ENCODE measurements at regions not wholly inside any gene's neighbourhood (a gene's known extent, or its start where the extent isn't known, plus 50 kb on each side); places are given as distances from the start of the nearest gene placed in this dataset.
"Not testable (repeated sequence)": the region's sequence is repeated elsewhere in the genome, so short reads cannot be mapped to it uniquely, and the experiment has no call there.

DNA sequence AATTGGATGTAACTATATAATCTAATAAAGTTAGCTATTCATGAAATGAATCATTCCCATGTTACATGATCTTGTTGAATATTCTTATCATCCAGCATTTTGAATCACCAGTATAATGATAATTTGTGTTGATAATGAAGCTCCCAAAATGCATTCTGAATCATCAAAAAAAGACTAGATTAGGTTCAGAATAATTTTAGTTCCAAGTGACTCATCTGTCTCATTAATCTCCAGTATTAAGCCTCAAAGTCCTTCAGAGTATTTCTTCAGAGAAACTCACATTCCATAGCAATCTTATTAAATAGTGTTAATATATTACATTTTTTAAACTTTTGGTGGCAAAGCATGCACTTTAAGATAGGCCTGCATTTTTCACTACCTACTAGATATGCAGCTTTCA is 207.5 kb downstream of the SLITRK5 start:
- DNase-seq = no peak

DNA sequence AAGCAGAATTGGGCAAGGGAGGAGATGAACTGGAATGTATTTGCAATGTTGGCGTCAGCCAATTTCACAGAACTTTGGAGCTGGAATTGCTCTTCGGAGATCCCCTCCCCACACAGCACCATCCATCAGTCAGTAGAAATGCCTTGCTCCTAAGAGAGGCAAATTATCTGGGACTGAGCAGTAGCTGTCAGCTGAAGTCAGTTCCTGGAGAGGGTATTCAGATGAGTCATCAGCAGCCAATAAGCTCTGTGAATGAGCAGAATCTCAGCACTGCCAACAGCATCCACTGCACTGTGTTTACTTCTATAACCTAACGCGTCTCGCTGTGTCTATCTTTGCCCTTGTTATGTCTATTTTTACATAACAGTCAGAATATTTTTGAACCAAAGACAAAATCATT is 213.7 kb downstream of the SLITRK5 start:
- DNase-seq = no peak

DNA sequence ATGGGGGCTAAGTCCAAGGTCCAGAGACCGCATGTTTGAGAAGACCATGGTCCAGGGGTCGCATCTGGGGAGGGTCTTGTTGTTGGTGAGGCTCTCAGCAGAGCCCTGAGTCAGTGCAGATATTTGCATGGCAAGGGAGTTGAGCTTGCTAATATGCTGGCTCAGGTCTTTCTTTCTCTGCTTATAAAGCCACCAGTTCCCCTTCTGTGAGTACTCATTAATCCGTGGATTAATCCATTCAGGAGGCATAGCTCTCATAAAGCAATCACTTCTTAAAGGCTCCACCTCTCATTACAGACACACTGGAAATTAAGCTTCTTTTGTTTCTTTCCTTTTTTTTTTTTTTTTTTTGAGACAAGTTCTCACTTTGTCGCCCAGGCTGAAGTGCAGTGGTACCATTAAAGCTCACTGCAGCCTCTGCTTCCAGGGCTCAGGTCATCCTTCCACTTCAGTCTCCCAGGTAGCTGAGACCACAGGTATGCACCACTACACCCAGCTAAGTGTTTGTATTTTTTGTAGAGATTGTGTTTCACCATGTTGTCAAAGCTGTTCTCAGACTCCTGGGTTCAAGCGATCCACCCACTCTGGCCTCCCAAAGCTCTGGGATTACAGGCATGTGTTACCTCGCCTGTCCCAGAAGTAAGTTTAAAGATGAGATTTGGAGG is 216.4 kb downstream of the SLITRK5 start:
- DNase-seq = no peak

- no peak for DNase-seq
These were observed 218.1 kb downstream of the SLITRK5 start for GRCh38 chr13:87889254-87889653.

- DNase-seq = no peak
These were observed 222.0 kb downstream of the SLITRK5 start for GRCh38 chr13:87893186-87893585.

- DNase-seq = no peak
These were observed 222.9 kb downstream of the SLITRK5 start for GRCh38 chr13:87894059-87894458.

DNA sequence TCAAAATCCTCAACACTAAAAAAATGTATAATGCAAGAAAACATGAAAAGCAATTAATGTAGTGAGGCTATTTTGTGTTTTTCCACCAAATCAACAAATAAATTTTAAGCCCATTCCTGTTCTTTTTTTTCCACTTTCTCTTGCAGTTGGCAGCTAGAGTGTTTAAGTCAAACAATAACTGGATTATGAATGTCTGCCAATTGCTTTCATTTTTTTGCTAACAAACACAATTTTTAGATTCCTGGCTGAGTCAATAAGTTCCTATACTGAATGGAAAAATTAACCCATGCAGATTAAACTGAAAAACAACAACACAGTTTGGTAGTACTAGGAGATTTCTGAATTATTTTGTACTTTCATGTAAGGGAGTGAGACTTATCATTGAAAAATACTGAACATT is 232.4 kb downstream of the SLITRK5 start:
- no peak for DNase-seq

DNA sequence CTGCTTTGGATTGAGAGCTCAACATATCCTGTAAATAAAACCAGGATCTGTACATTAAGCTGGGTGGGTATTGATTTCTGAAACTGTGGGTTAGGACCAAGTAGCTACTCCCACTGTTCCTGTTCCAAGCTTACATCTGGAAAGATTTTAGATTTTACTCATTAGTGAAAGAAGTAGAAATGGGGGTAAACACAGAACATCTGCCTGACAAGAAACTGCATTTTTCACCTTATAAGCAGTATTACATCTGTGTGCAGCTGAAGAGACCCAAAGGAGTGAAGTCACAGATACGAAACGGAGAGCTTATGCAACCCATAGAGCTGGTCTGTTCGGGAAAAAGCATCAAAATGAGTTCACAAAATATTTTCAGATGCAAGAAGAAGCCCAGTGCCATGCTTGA is 235.2 kb downstream of the SLITRK5 start:
- no peak for DNase-seq

DNA sequence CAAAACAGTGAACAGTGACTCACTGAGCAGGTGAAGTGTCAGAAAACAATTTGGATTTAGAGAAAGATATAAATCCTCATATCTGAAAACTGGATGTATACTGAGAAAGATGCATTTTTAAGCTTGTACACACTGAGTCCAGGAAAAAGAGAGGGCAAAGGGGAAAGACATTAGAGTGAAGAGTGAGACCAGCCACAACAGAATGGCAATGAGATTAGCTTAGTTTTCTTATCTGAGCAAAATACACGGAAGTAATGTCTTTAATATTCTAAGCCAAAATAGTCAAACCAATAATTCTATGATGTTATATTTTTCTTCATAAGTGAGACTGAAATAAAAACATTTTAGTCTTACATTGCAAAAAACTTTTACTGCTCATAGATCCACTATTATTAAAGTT is 236.0 kb downstream of the SLITRK5 start:
- no peak for DNase-seq

DNA sequence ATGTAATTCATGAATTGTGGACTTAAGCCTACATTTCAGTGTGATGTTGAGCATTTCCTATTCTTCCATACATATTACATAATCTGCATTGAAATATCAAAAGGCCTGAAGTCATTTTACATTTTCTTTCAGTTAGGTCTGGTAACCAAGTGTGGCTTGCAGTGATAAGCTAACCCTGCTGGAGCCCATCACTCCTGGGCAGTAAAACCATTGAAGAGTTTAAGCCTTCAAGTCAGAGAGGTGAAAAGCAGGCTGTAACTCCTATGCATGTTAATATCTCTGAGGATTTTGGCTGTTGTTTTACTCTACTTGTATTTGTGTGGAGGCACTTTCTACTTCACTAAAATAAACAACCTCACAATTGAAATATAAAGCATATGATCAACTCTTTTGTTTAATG is 248.8 kb downstream of the SLITRK5 start:
- DNase-seq = no peak

GRCh38 chr13:87923753-87924152 is 252.6 kb downstream of the SLITRK5 start:
- DNase-seq = no peak

GRCh38 chr13:87925006-87925405 is 253.8 kb downstream of the SLITRK5 start:
- DNase-seq = no peak

DNA sequence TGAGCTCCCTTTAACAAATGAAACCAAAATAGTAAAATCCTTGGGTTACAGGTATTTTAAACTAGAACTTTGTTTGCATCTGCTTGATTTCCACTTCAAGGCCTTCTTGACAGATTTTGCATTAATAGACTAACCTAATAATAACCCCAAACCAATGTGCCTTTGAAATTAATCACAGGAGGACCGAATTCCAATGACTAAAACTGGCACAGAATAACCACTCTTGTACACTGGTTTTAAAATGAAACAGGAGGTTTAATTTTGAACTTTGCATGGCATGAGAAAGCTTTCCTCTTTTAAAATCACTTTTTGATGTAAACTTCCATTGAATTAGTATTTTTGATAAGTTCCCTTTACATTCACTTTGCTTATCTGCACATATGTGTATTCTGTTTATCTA is 269.6 kb downstream of the SLITRK5 start:
- DNase-seq = no peak

DNA sequence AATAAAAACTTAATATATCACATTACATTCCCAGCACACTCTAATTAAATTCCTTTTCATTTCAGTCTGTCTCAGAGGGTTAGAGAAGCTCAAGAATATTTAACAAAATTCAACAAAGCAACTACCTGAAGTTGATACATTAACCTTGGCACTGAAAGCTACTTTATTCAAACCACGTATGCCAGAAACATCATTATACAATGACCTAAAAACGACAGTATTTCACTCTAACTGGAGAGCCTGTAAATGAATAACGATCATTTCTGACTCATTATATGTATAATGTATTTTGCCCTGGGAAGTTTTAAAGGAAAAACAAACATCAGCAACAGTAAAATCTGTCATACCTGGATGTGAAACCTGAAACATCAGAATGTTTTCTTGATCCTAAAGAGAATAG is 270.1 kb downstream of the SLITRK5 start:
- DNase-seq = no peak

- no peak for DNase-seq
These were observed 271.0 kb downstream of the SLITRK5 start for GRCh38 chr13:87942205-87942604.

DNA sequence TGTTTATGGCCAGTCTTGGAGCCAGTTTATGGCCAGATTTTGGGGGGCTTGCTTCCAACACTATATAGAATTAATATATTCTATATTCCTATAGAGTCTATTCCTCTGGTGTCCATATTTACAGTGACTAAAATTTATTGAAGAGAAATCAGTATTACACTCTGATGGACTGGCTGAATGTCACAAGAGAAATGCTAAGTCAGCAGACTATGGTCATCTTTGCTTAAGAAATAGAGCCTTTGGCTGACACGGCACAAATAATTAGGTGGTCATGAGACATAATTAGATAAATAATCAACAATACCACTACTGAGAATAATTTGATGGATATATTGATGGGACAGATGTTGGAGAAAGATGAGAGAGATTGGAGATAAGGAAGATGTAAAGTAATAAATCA is 272.9 kb downstream of the SLITRK5 start:
- DNase-seq = no peak

GRCh38 chr13:87952377-87952776 is 281.2 kb downstream of the SLITRK5 start:
- DNase-seq = no peak

DNA sequence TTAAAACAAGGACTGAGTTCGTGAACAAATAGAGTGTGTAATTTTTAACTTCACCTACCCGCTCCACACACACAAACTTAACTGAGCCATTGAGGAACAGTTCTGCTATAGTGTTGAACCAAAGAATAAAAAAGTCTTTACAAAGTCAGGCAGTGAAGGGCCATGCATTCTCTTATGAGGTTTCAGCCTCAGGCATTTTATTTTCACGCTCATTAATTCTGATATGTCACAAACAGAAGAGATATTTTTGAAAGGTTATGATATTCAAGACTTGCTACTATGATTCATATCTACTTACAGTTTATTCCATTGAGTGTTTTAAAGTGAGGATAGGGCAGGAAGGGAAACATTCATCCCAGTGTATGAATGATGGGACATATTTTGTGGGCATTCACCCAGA is 282.2 kb downstream of the SLITRK5 start:
- DNase-seq = no peak

DNA sequence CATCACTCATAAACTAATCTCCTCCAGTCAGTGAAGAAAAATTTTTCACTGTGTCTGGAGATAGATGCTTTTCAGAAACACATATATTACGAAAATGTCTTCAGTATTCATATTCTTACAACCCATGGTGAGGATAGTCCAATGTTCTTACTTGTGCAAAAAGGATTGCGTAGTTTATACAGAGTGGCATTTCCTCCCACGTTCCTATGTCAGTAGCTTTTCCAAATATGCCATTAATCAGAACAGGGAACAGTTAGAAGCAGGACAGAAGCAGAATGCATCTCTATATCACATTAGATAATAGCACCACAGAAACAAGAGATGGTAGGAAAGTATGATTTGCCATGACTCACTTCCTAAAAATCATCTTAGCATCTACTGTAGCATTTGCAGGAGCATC is 282.9 kb downstream of the SLITRK5 start:
- DNase-seq = no peak

DNA sequence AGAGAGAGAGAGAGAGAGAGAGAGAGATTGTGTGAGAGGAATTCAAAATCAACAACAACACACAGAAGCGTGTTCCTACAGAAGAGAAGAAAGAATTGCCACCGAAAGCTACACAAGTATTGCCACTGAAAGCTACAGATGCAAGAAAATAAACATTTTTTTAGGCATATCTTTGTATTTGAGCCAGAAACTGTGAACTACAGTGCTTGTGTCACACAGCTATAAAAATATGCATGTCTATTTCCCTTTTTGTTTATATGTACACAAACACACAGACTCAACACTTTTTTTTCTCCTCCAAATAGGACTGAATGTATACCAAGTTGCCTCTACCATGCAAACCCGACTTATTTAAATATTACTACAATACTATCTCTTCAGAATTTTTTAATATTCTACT is 290.4 kb downstream of the SLITRK5 start:
- DNase-seq = no peak

DNA sequence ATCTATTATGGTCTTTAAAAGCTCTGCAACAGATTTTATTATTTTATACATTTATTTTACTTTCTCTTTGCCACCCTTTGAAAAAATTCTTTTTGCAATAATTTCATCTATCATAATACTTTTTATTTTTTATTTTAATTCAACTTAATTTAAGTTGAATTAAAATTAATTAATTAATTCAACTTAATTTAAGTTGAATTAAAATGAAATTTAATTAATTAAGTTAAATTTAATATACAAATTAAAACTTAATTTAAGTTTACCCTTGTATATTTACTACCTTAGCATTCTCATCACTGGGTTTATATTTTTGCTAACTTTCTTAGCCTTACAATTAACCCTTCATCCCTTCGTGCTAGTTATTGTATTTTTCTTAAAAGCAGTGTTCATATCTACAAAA is 301.4 kb downstream of the SLITRK5 start:
- no peak for DNase-seq

GRCh38 chr13:87975035-87975434 is 303.9 kb downstream of the SLITRK5 start:
- no peak for DNase-seq

DNA sequence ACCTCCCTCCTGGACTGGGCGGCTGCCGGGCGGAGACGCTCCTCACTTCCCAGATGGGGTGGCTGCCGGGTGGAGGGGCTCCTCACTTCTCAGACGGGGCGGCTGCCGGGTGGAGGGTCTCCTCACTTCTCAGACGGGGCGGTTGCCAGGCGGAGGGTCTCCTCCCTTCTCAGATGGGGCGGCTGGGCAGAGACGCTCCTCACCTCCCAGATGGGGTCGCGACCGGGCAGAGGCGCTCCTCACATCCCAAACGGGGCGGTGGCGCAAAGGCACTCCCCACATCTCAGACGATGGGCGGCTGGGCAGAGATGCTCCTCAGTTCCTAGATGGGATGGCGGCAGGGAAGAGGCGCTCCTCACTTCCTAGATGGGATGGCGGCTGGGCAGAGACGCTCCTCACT is 305.5 kb downstream of the SLITRK5 start:
- not testable (repeated sequence) for DNase-seq

GRCh38 chr13:87981416-87981815 is 310.2 kb downstream of the SLITRK5 start:
- no peak for DNase-seq

- DNase-seq = no peak
These were observed 311.2 kb downstream of the SLITRK5 start for GRCh38 chr13:87982400-87982799.

Data from CD4-positive, alpha-beta T cell treated with Interleukin-21 for 1 hour (primary cell).